K562 (cell line): ENCODE measurements at regions not wholly inside any gene's neighbourhood (a gene's known extent, or its start where the extent isn't known, plus 50 kb on each side); places are given as distances from the start of the nearest gene placed in this dataset.

Experiments used
- CBX5 ChIP-seq: IDR thresholded peaks from 2 replicates; pipeline ENCODE4 v1.6.1; 2014; ENCODE audit warnings: low read depth, borderline replicate concordance
- CTCF ChIP-seq, 3 experiments: IDR thresholded peaks in 2 of 3; conservative IDR thresholded peaks in 1 of 3; 2 replicates each; pipeline ENCODE4 v1.5.1; 2011 to 2012; ENCODE audit warnings: low read length in 3 of 3, mild to moderate bottlenecking in 3 of 3, control low read depth in 2 of 3, improper control_type of control experiment in 1 of 3, inconsistent platforms in 1 of 3, low read depth in 1 of 3, mixed read lengths in 1 of 3, moderate library complexity in 1 of 3; ENCODE audit not compliant: insufficient read depth in 2 of 3
- EZH2 ChIP-seq: IDR thresholded peaks from 2 replicates; pipeline ENCODE4 v1.6.1; 2012; ENCODE audit warnings: low read depth, mild to moderate bottlenecking, inconsistent platforms, low read length, borderline replicate concordance
- FOS ChIP-seq: IDR thresholded peaks from 3 replicates; pipeline ENCODE4 v1.6.1; 2011; ENCODE audit not compliant: insufficient read length; ENCODE audit errors: extremely low read depth
- ZNF121 ChIP-seq: sonication (generic); formaldehyde crosslinking; conservative IDR thresholded peaks from 2 replicates; pipeline ENCODE4 v1.8.0; 2022; ENCODE audit warnings: missing genetic modification reagents
- ZZZ3 ChIP-seq: fragments of 450-650 bp; IDR thresholded peaks from 2 replicates; pipeline ENCODE4 v1.6.1; 2016; ENCODE audit warnings: antibody characterized with exemption, mild to moderate bottlenecking, moderate library complexity

DNA sequence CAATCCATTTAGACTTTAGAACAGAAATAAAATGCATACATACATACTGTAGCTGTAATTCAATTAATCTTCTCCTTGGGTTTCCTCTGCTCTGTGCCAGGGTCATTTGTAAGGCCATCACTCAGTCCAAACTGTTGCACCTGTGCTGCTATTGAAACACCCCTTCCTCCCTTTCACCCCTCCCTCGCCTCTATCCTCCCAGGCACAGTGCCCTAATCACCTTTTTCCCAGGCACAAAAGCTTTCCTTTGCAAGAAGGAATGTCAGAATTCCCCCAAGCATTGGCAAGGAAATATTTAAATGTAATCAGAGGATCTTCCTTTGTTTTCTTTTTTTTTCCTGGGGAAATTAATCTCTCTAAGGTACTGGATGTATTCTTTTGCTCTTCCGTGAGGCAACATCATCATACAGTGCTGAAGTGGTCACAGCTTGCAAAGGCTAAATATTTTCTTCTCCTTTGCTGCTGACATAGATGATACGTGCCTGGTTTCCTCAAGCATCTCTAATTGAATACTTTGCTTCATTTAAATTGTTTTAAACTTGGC is 339.3 kb upstream of the NR5A2 start:
- TF ChIP-seq CTCF (IDR thresholded peaks at IDR 0.05 in 2 of 3, conservative IDR thresholded peaks at IDR 0.05 in 1 of 3; ENCODE audit: insufficient read depth in 2 of 3, low read depth in 1 of 3, low read length in 3 of 3) (no peak), CBX5 (no peak), EZH2 (no peak), FOS (no peak), ZZZ3 (no peak), ZNF121 (CRISPR knock-in tag) (no peak)
